ENCODE measurements at regions not wholly inside any gene's neighbourhood (a gene's known extent, or its start where the extent isn't known, plus 50 kb on each side); places are given as distances from the start of the nearest gene placed in this dataset.

DNA sequence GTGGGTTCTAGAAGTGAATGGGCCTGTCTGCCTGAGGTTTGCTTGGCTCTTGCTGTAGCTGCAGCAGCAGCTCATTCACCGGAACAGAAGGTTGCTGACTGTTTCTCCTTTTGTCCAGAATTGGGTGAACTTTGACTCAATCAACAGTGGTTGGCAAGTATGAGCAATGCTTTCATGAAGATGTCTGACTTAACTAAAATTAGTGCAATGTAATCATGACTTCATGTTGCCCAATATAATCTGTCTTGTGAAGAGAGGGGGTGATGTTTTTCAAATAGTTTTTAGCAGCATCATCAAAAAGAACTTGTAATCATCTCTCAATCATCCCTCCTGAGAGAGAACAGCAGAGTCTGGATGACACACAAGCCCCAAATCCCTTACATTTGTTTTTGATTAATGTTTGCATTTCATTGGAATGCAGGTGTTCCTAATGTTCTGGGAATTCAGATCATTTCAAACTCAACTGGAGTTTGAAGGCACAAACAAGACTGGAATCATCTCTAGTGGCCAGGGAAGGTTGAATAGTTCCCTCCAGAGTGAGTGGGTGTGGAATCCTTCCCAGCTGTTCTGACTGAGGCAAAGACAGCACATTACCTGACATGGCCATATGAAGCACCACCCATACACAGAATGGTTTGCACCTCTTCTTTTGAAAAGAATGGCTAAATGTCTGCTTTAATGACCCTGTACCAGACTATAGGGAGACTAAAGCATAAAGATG is 82.9 kb downstream of the HLX start:
- H3K36me3 Mint-ChIP-seq (ENCODE audit: low read depth) = no peaks in the 10 kb centered on the region
- H3K9me3 Mint-ChIP-seq = peaks cover 8% of the 10 kb centered on the region
- H3K27ac ChIP-seq (ENCODE audit: low read depth, low read length) = no peak overlapping the region
- H3K9ac ChIP-seq (ENCODE audit: extremely low read depth, low read length, poor library complexity, severe bottlenecking) = no peak overlapping the region
- peaks cover 3% of the 10 kb centered on the region for H3K4me1 Mint-ChIP-seq
- H3K27me3 ChIP-seq (ENCODE audit: control insufficient read depth, insufficient read depth, low read length, poor library complexity, severe bottlenecking) = no peaks in the 10 kb centered on the region
- 96 to 100% methylated on average over 1 of the region's 1 CpG for WGBS, 2 experiments (ENCODE audit: insufficient coverage in 1 of 2, insufficient read length in 1 of 2)
- H3K9me3 ChIP-seq (ENCODE audit: control insufficient read depth, low read length) = peaks cover 6% of the 10 kb centered on the region
- no peak overlapping the region for H3K4me3 ChIP-seq (ENCODE audit: low read length)
- no peaks in the 10 kb centered on the region for H3K4me1 ChIP-seq (ENCODE audit: control insufficient read depth, insufficient read depth, low read length)
- no peak for DNase-seq
- peaks cover 22% of the 10 kb centered on the region for H3K27me3 Mint-ChIP-seq (ENCODE audit: insufficient read depth)
- TF ChIP-seq, protein P1, sequence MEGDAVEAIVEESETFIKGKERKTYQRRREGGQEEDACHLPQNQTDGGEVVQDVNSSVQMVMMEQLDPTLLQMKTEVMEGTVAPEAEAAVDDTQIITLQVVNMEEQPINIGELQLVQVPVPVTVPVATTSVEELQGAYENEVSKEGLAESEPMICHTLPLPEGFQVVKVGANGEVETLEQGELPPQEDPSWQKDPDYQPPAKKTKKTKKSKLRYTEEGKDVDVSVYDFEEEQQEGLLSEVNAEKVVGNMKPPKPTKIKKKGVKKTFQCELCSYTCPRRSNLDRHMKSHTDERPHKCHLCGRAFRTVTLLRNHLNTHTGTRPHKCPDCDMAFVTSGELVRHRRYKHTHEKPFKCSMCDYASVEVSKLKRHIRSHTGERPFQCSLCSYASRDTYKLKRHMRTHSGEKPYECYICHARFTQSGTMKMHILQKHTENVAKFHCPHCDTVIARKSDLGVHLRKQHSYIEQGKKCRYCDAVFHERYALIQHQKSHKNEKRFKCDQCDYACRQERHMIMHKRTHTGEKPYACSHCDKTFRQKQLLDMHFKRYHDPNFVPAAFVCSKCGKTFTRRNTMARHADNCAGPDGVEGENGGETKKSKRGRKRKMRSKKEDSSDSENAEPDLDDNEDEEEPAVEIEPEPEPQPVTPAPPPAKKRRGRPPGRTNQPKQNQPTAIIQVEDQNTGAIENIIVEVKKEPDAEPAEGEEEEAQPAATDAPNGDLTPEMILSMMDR (conservative IDR thresholded peaks at IDR 0.05) = no peak
- no peak overlapping the region for H3K4me3 Mint-ChIP-seq
- H3K27ac Mint-ChIP-seq = no peak overlapping the region
- no peaks in the 10 kb centered on the region for H3K36me3 ChIP-seq (ENCODE audit: control insufficient read depth, insufficient read depth, low read length)

DNA sequence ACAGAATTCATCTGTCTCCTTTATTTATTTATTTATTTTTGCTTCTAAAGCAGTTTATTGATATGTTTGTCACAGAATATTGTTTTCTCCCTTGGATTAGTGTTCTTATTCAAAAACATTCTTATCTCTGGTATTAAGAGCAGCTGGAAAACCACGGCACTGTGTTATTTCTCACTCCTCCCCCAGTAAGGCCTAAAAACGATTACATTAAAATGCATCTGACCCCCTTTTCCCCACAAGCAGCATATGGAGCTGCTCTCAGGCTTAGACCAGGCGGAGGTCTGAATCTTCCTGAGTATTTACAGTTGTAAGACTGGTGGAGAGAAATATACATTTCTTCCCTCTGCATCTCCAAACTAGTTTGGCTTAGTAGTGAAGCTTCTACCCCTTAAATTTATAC is 86.8 kb downstream of the HLX start:
- H3K4me3 Mint-ChIP-seq = no peak overlapping the region
- no peaks in the 10 kb centered on the region for H3K4me1 ChIP-seq (ENCODE audit: control insufficient read depth, insufficient read depth, low read length)
- no peaks in the 10 kb centered on the region for H3K36me3 ChIP-seq (ENCODE audit: control insufficient read depth, insufficient read depth, low read length)
- peaks cover 4% of the 10 kb centered on the region for H3K4me1 Mint-ChIP-seq
- TF ChIP-seq, protein P1 (conservative IDR thresholded peaks at IDR 0.05) = no peak
- H3K27me3 ChIP-seq (ENCODE audit: control insufficient read depth, insufficient read depth, low read length, poor library complexity, severe bottlenecking) = no peaks in the 10 kb centered on the region
- H3K27ac ChIP-seq (ENCODE audit: low read depth, low read length) = no peak overlapping the region
- WGBS, 2 experiments (ENCODE audit: insufficient coverage in 1 of 2, insufficient read length in 1 of 2) = 90 to 93% methylated on average over 2 to 3 of the region's 3 CpGs
- H3K9me3 Mint-ChIP-seq = peaks cover 10% of the 10 kb centered on the region
- H3K27ac Mint-ChIP-seq = no peak overlapping the region
- H3K27me3 Mint-ChIP-seq (ENCODE audit: insufficient read depth) = peaks cover 10% of the 10 kb centered on the region
- H3K9ac ChIP-seq (ENCODE audit: extremely low read depth, low read length, poor library complexity, severe bottlenecking) = no peak overlapping the region
- DNase-seq = no peak
- H3K36me3 Mint-ChIP-seq (ENCODE audit: low read depth) = no peaks in the 10 kb centered on the region
- peaks cover 6% of the 10 kb centered on the region for H3K9me3 ChIP-seq (ENCODE audit: control insufficient read depth, low read length)
- H3K4me3 ChIP-seq (ENCODE audit: low read length) = no peak overlapping the region

DNA sequence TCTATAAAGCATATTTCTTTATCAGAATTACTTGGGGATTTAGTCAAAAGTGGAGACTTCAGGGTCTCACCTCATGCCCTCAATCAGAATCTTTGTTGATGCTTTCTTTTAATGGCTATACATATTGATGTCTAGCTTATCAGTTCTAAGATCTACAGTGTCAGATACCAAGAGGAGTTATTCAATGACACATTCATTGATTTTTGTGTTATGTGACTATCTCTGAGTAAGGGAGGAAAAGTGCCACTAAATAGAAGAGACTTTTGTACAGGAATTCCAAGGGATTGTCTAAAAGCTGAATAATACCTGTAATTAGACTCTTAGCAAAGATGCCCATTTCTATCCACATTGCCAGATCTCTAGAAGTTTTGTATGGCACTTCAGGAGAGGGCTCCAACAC is 87.2 kb downstream of the HLX start:
- DNase-seq = no peak
- Mint-ChIP-seq H3K27ac (no peak overlapping the region), H3K4me1 (peaks cover 7% of the 10 kb centered on the region), H3K9me3 (peaks cover 10% of the 10 kb centered on the region), H3K4me3 (no peak overlapping the region), H3K36me3 (ENCODE audit: low read depth) (no peaks in the 10 kb centered on the region), H3K27me3 (ENCODE audit: insufficient read depth) (peaks cover 10% of the 10 kb centered on the region)
- Histone ChIP-seq H3K9me3 (ENCODE audit: control insufficient read depth, low read length) (peaks cover 6% of the 10 kb centered on the region), H3K27me3 (ENCODE audit: control insufficient read depth, insufficient read depth, low read length, poor library complexity, severe bottlenecking) (no peaks in the 10 kb centered on the region), H3K36me3 (ENCODE audit: control insufficient read depth, insufficient read depth, low read length) (no peaks in the 10 kb centered on the region), H3K9ac (ENCODE audit: extremely low read depth, low read length, poor library complexity, severe bottlenecking) (no peak overlapping the region), H3K4me3 (ENCODE audit: low read length) (no peak overlapping the region), H3K4me1 (ENCODE audit: control insufficient read depth, insufficient read depth, low read length) (no peaks in the 10 kb centered on the region), H3K27ac (ENCODE audit: low read depth, low read length) (no peak overlapping the region)
- TF ChIP-seq, protein P1 (conservative IDR thresholded peaks at IDR 0.05) = no peak
